ENCODE measurements at regions not wholly inside any gene's neighbourhood (a gene's known extent, or its start where the extent isn't known, plus 50 kb on each side); places are given as distances from the start of the nearest gene placed in this dataset.

- no peak for DNase-seq (ENCODE audit: low read depth in 2 of 2, low spot score in 1 of 2)
Measured at GRCh38 chr11:134524896-134525845, 113.1 kb upstream of the B3GAT1 start.

DNA sequence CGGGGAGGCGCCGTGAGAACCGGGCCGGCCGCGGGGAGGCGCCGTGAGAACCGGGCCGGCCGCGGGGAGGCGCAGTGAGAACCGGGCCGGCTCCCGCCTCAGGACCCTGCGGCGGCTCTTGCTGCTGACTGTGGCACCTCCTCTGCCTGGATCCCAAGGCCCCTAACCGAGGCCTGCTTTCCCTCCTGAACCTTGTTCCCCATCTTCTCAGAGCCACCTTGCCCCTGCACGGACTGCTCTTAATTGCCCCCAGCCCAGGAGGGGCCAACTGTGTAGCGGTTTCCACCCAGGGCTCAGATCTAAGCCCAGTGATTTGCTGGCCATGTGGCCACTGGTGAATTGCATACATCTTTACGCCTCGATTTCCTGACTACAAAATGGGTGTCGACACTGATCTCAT is 112.2 kb upstream of the B3GAT1 start:
- no peak for DNase-seq (ENCODE audit: low read depth in 2 of 2, low spot score in 1 of 2)

DNA sequence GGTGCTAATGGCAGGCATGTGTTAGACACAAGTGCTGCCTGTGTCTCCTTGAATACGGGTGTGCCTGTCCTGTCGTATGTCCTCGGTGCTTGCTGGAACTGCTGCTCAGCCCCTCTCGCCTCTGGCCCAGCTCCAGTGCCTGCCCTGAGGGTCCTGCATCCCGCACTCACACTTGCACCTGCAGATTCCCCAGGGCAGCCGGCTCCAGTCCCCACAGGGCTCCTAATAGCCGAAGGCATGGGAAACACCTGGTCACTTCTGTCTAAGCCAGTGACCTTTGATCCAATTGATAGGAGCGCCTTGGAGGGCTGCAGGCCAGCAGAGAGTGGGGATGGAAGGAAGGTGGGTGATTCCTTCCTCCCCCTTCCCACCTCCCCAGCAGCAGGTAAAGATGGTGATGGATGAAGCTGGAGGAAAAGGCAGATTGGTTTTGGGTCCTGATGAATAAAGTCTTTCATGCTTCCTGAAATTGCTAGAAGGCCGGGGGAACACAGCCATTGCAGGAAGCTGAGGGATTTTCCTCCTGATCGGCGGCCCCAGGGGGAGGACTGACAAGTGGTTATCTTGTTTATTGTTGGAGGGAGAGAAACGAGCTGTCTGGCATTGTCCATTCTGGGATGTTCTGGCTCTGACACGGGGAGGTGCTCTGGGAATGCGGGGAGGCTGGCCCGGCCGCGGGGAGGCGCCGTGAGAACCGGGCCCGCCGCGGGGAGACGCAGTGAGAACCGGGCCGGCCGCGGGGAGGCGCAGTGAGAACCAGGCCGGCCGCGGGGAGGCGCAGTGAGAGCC is 110.9 kb upstream of the B3GAT1 start:
- DNase-seq (ENCODE audit: low read depth in 2 of 2, low spot score in 1 of 2), result no peak

DNA sequence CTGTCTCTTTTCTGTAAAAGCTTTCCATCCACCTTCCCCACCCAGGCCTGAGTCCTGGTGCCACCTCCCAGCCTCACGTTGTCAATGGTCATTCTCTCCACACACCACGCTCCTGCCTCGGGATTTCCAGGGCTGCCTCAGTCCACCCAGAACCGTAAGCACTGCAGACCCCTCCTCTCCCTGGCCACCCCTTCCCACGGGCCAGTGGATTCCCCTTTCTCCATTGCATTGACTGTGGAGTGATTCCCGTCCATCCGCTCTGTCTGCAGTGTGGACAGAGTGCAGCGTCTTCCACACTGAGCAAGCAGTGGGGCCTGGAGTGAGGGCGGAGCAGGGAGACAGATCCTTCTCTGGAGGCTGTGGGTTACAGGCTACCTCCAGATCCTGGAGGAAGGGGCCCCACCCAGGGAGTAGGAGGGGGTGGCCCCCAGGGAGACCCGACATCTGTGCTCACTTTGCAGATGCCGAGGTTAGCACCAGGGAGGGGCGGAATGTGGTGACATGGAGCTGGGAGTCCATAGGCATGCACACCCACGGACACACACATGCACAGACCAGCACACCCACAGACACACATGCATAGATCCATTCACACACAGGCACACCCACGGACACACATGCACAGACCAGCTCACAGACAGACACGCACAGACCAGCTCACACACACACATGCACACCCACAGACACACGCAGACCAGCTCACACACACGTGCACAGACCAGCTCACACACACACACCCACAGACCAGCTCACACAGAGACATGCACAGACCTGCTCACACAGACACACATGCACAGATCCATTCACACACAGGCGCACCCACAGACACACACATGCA is 109.6 kb upstream of the B3GAT1 start:
- no peak for DNase-seq (ENCODE audit: low read depth in 2 of 2, low spot score in 1 of 2)

- no peak for DNase-seq (ENCODE audit: low read depth in 2 of 2, low spot score in 1 of 2)
Measured at GRCh38 chr11:134521001-134521400, 109.0 kb upstream of the B3GAT1 start.

DNA sequence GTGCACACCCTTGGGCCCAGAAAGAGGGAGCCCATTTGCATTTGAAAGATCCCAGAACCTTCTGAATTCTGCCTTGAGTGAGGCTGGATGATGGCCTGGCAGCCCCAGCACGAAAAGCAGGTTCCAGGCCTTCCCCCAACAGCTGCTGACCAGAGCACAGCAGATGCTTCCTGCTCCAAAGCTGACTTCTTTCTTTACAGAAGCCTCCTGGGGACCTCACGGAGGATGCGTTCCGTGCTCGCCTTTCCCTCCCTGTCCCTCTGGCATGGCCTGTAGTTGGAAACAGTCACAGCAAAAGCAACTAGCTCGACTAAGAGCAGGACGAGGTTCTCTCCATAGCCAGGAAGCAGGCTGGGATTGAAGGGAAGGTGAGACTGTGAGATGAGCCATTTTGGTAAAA is 107.7 kb upstream of the B3GAT1 start:
- DNase-seq (ENCODE audit: low read depth in 2 of 2, low spot score in 1 of 2), result no peak

DNA sequence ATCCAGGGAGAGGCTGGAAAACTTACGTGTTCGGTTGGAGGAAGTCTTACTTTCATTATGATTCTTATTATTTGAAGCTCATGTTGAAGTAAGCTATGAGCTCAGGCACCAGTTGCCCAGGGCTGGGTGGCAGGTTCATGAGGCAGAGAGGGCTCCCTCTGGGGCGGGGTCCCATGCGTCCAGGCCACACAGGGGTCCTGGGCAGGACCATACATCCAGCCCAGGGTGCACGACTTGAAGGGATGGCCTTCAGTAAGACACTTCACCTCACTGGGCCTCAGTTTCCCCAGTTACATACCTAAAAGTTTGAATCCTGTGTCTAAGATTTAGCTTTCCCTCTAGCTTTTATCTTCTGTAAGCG is 107.3 kb upstream of the B3GAT1 start:
- no peak for DNase-seq (ENCODE audit: low read depth in 2 of 2, low spot score in 1 of 2)

DNA sequence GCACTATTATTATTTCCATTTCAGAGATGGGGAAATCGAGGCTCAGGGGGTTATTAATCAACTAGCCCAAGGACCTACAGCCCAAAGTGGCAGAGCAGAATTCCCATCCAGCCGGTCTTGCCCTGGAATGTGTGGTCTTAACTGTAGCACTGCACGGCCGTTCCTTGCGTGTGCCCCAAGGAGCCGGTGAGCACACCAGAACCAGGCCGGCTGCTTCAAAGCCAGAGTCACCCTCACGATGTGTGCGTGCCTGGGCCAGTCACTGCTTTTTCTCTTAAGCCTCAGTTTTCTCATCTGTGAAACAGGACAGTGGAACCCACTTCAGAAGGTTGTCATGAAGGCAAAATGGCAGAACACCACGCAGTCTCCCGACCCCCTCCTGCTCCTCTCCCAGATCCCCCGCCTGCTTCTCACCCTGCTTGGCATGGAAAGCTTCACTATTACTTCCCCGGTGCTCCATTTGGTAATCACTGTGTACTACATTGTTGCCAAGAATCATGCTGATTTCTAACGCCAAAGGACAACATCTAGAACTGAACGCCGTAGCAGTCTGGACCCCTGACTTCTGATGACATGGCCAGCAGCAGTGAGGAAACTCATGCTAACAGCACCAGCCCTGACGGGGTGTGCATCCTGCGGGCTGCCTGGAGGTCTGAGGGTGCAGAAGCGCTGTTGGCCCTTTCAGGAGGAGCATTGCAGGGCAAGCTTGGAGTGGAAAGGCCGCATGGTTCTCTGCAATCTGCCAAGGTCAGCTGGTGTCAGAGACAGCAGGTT is 106.8 kb upstream of the B3GAT1 start:
- no peak for DNase-seq (ENCODE audit: low read depth in 2 of 2, low spot score in 1 of 2)

GRCh38 chr11:134517621-134518293 is 105.7 kb upstream of the B3GAT1 start:
- DNase-seq (ENCODE audit: low read depth in 2 of 2, low spot score in 1 of 2), result no peak

DNA sequence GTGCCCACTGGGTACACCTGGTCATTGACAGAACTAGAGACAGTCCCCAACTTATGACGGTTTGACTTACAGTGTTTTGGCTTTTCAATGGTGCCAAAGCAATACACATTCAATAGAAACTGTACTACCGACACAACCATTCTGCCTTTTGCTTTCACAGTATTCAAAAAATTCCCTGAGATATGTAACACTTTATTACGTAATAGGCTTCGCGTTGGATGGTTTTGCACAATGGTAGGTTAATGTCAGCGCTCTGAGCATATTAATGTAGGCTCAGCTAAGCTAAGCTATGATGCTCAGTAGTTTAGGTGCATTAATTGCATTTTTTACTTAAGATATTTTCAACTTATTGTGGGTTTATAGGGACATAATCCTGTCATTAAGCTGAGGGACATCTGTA is 105.1 kb upstream of the B3GAT1 start:
- no peak for DNase-seq (ENCODE audit: low read depth in 2 of 2, low spot score in 1 of 2)

DNA sequence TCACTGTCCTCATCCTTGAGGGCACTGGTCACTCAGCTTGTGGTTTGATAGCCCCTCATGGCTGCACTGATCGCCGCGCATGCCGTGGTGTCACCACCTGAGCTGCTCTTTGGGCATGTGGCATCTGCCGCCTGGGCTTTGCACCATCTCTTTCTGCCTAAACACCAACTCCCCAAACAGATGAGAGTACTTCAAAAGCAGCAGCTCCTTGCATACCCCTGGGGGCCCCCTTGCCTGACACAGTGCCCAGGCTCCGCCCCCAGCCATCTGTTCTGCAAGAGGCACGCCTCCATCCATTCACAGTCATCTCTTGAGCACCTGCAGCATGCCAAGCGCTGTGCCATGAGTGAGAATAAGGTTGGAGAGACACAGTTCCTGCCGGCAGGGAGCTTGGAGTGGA is 104.5 kb upstream of the B3GAT1 start:
- no peak for DNase-seq (ENCODE audit: low read depth in 2 of 2, low spot score in 1 of 2)

DNA sequence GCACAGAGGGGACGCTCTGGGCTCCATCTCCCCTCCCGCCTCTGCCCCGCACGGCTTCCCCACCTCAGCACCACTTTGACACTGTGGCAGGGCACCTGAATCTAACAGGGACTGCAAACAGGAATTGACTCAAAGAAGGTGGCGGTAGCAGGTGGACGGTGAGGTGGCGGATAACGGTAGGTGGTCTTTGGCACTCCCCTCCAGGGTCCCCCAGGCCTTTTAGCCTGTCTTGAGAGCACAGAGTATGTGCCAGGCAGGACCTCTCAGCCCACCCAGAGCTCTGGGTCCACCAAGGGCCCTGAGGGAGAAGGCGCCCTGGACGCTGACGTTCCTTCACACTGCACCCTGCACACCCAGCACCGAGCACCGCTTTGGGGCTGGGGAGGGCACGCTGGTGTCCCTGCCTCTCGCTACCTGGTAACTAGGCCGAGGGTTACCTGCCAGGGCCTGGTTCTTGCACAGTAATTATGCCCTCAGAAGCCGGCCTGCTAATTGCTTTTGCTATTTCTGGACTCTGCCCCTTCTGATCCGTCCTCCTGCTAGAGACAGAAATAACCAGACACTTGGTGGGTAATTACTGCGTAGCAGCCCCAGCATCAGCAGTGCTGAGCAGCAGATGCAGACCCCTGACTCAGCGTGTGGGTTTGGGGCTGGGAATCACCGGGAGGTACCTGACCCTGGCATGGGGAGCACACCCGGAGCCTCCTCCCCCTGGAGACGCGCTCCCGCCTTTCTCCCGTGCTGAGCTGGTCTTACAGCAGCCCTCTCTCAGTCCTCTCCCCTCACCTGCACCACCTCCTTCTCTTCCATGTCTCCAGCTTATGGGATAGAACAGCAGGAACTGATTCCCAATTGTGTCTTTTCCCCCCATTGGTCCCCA is 103.3 kb upstream of the B3GAT1 start:
- no peak for DNase-seq (ENCODE audit: low read depth in 2 of 2, low spot score in 1 of 2)

DNA sequence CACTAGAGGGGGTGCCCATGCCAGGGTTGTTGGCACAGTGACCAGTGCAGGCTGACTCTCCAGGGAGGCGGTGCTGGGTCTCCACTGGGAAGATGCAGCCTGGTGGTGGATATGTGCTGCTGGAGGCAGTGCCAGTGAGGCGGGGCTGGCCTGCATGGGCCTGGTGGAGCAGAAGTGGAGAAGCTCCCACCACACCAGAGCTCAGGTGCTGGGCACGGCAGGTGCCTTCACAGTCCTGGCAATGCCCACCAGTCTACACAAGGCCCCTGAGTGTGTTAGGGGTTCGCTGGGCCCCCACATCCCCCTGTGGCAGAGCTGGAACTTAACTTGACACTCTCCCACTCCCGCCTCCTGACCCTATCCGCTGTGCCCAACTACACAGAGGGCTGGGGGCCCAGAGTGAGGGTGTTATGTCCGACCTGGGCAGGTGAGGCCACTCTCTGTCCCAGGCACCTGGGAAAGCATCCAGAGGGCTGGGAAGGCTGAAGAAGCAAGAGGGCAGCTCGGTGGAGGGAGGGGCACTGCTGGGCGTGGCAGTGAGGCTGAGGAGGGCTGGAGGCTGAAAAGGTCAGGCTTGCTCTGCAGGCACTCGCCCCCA is 102.4 kb upstream of the B3GAT1 start:
- DNase-seq (ENCODE audit: low read depth in 2 of 2, low spot score in 1 of 2), result no peak

GRCh38 chr11:134513585-134514120 is 101.6 kb upstream of the B3GAT1 start:
- no peak for DNase-seq (ENCODE audit: low read depth in 2 of 2, low spot score in 1 of 2)

- DNase-seq (ENCODE audit: low read depth in 2 of 2, low spot score in 1 of 2), result no peak
Measured at GRCh38 chr11:134512571-134513538, 100.8 kb upstream of the B3GAT1 start.

DNA sequence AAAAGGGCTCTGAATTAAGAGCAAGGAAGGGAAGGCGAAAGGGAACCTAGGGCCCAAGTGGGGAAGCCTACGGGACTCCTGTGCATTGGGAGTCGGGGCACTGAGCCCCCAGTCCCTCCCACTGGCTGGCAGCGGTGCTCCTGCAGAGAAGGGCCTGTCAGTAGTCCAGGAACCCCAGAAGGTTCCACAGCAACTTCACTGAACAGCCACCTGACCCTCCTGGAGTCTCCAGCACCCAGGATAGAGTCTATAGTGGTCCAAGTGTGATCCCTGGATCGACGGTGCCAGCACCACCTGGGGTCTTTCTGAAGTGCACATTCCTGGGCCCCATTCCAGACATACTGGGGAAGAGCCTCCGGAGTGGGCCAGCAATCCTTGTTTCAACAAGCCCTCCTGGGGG is 100.0 kb upstream of the B3GAT1 start:
- DNase-seq (ENCODE audit: low read depth in 2 of 2, low spot score in 1 of 2), result no peak

DNA sequence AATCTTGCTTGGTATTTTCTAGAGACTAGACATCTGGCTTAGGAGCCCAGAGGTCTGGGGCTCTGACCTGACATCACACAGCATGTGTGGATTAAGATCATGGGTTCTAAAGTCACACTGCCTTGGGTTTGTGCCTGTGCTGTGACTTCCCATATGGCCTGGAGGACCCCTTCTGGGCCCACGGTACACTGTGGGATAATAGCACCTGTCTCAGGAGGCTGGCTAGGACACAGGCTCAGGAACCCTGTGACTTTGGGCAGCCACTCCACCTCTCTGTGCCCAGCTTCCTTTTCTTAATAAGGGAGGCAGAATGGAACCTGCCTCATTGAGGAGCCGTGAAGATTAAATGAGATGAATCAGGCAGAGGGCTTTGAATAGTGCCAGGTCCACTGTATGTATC is 99.2 kb upstream of the B3GAT1 start:
- DNase-seq (ENCODE audit: low read depth in 2 of 2, low spot score in 1 of 2), result no peak

Data from stimulated activated CD8-positive, alpha-beta memory T cell treated with anti-CD3 and anti-CD28 coated beads, Interleukin-4, amount 100 ng/mL, for 4 hours (primary cell).